Panc1 (cell line): ENCODE measurements at regions not wholly inside any gene's neighbourhood (a gene's known extent, or its start where the extent isn't known, plus 50 kb on each side); places are given as distances from the start of the nearest gene placed in this dataset.

Experiments used
- ATAC-seq: fragments of 200-7000 bp; cut with Tn5 transposase; 2 replicates; pipeline ENCODE4 v1.9.1; 2020; ENCODE audit warnings: mild to moderate bottlenecking, moderate library complexity
- BruUV-seq: library from RNA; stranded (reverse); fragments of 400-500 nt; replicated peaks from 2 replicates; lab custom pipeline; 2021; lab: Mats Ljungman, UMichigan
- CTCF ChIA-PET: fragments of 300-600 bp; sonication (Branson Sonifier 250); formaldehyde crosslinking; loops from one replicate; lab custom pipeline; 2022; ENCODE audit warnings: antibody characterized with exemption; lab: Charles Lee
- POLR2A ChIA-PET: fragments of 300-600 bp; sonication (Branson Sonifier 250); formaldehyde crosslinking; loops from one replicate; lab custom pipeline; 2022; ENCODE audit warnings: antibody characterized with exemption; lab: Charles Lee
- DNase-seq: peaks from one replicate; pipeline ENCODE4 v3.0.0-alpha.2; 2010; ENCODE audit warnings: low read depth, low spot score
- H3K27ac ChIP-seq: 2 replicates; pipeline ENCODE4 v1.5.1; 2011; ENCODE audit warnings: mild to moderate bottlenecking, low read length, inconsistent platforms
- H3K27me3 ChIP-seq: fragments of 200-500 bp; sonication (Bioruptor generic); 2 replicates; pipeline ENCODE4 v1.6.0; 2014; ENCODE audit warnings: low read length, inconsistent platforms; ENCODE audit not compliant: control insufficient read depth, insufficient read depth
- H3K36me3 ChIP-seq: fragments of 200-500 bp; sonication (Bioruptor generic); 2 replicates; pipeline ENCODE4 v1.5.1; 2014; ENCODE audit warnings: inconsistent platforms, mild to moderate bottlenecking, low read length, moderate library complexity; ENCODE audit not compliant: control insufficient read depth, insufficient read depth
- H3K4me1 ChIP-seq: 2 replicates; pipeline ENCODE4 v1.5.1; 2011; ENCODE audit warnings: inconsistent platforms, mild to moderate bottlenecking, low read length, moderate library complexity; ENCODE audit not compliant: control insufficient read depth, insufficient read depth
- H3K4me3 ChIP-seq, 2 experiments: 2 replicates each; pipeline ENCODE4 v1.5.1; 2011 to 2012; ENCODE audit warnings: low read depth in 2 of 2, low read length in 2 of 2, mild to moderate bottlenecking in 2 of 2, inconsistent platforms in 1 of 2, moderate library complexity in 1 of 2
- H3K9me3 ChIP-seq: fragments of 200-500 bp; sonication (Bioruptor generic); 2 replicates; pipeline ENCODE4 v1.5.1; 2014; ENCODE audit warnings: low read depth, mild to moderate bottlenecking, inconsistent platforms, low read length, moderate library complexity; ENCODE audit not compliant: control insufficient read depth, insufficient read depth
- CTCF ChIP-seq: fragments of 450-650 bp; IDR thresholded peaks from 2 replicates; pipeline ENCODE4 v1.5.1; 2017; ENCODE audit warnings: mild to moderate bottlenecking
- POLR2AphosphoS5 ChIP-seq: IDR thresholded peaks from 2 replicates; pipeline ENCODE4 v1.6.1; 2012; ENCODE audit warnings: mild to moderate bottlenecking, low read depth, low read length, moderate library complexity
- REST ChIP-seq, 2 experiments: IDR thresholded peaks; 2 replicates each; pipeline ENCODE4 v1.6.1; 2011 to 2012; ENCODE audit warnings: low read depth in 2 of 2, control low read depth in 1 of 2, low read length in 1 of 2, mild to moderate bottlenecking in 1 of 2, moderate library complexity in 1 of 2; ENCODE audit not compliant: insufficient read depth in 1 of 2
- SIN3A ChIP-seq: IDR thresholded peaks from 2 replicates; pipeline ENCODE4 v1.6.1; 2012; ENCODE audit warnings: low read depth, mild to moderate bottlenecking, low read length, moderate library complexity, borderline replicate concordance; ENCODE audit not compliant: insufficient read depth
- TCF7L2 ChIP-seq: IDR thresholded peaks from 2 replicates; pipeline ENCODE4 v1.6.1; 2011; ENCODE audit warnings: mild to moderate bottlenecking, low read depth, low read length, inconsistent platforms
- in situ Hi-C: cut with HindIII; loops from 2 replicates; pipeline ENCODE4 v1.10.0; 2016; ENCODE audit warnings: low sequenced_read_pairs, low pct_unique_long_range_greater_than_20kb
- intact Hi-C: fragments of 100-400 bp; cut with micrococcal nuclease; formaldehyde crosslinking; loops from one replicate; pipeline ENCODE4 v1.10.0; 2022; ENCODE audit not compliant: unreplicated experiment

- ATAC-seq (no peak), DNase-seq (no peak)
- H3K27me3 ChIP-seq, result no peaks in the 10 kb centered on the region
- no peak overlapping the region for H3K4me3 ChIP-seq
- POLR2A ChIA-PET, result no interaction called here
- H3K36me3 ChIP-seq, result no peaks in the 10 kb centered on the region
- in situ Hi-C loops (no loop called here), intact Hi-C loops (no loop called here)
- no peak overlapping the region for H3K27ac ChIP-seq
- H3K9me3 ChIP-seq, result 0 out of 2 replicates have a peak, but pooled peaks cover 3% of the 10 kb centered on the region
- TF ChIP-seq POLR2AphosphoS5, result no peak
- no peak for TF ChIP-seq TCF7L2
- TF ChIP-seq REST (IDR thresholded peaks at IDR 0.05; ENCODE audit: insufficient read depth in 1 of 2, low read depth in 2 of 2, low read length in 1 of 2), result no peak
- no peak for TF ChIP-seq CTCF
- no peak for TF ChIP-seq SIN3A
- no peaks in the 10 kb centered on the region for H3K4me1 ChIP-seq
- CTCF ChIA-PET, result no interaction called here
- BruUV-seq, result no TSS peak
These were observed 184.8 kb downstream of the LNPK start for GRCh38 chr2:175817221-175817620.

- Histone ChIP-seq H3K4me3 (no peak overlapping the region), H3K4me1 (no peaks in the 10 kb centered on the region), H3K27ac (no peak overlapping the region), H3K9me3 (0 out of 2 replicates have a peak, but pooled peaks cover 3% of the 10 kb centered on the region), H3K27me3 (no peaks in the 10 kb centered on the region), H3K36me3 (no peaks in the 10 kb centered on the region)
- DNase-seq (no peak), ATAC-seq (no peak)
- in situ Hi-C loops (no loop called here), intact Hi-C loops (no loop called here)
- ChIA-PET CTCF (no interaction called here), POLR2A (no interaction called here)
- no peak for TF ChIP-seq REST (IDR thresholded peaks at IDR 0.05; ENCODE audit: insufficient read depth in 1 of 2, low read depth in 2 of 2, low read length in 1 of 2)
- no peak for TF ChIP-seq CTCF
- no peak for TF ChIP-seq SIN3A
- no peak for TF ChIP-seq TCF7L2
- TF ChIP-seq POLR2AphosphoS5, result no peak
- no TSS peak for BruUV-seq
These were observed 186.5 kb downstream of the LNPK start for GRCh38 chr2:175815537-175815936.
